Choroid plexus epithelial cell (primary cell): ENCODE measurements at regions not wholly inside any gene's neighbourhood (a gene's known extent, or its start where the extent isn't known, plus 50 kb on each side); places are given as distances from the start of the nearest gene placed in this dataset.
A peak's percentile ranks its signal among the peaks of the same experiment; 100 is the strongest.

Source experiments
- DNase-seq: peaks from one replicate; pipeline ENCODE4 v3.0.0-alpha.2; 2010; ENCODE audit warnings: low read depth
- H3K4me3 ChIP-seq: 2 replicates; pipeline ENCODE4 v1.5.1; 2011; ENCODE audit warnings: low read depth, mild to moderate bottlenecking, control low read depth, low read length, moderate library complexity
- TF ChIP-seq, protein P1 (sequence below): conservative IDR thresholded peaks from 2 replicates; pipeline ENCODE4 v1.5.1; 2011; ENCODE audit warnings: low read depth, mild to moderate bottlenecking, control low read depth, inconsistent platforms, low read length, moderate library complexity

- peak; percentile 15 for DNase-seq
- TF ChIP-seq, protein P1, sequence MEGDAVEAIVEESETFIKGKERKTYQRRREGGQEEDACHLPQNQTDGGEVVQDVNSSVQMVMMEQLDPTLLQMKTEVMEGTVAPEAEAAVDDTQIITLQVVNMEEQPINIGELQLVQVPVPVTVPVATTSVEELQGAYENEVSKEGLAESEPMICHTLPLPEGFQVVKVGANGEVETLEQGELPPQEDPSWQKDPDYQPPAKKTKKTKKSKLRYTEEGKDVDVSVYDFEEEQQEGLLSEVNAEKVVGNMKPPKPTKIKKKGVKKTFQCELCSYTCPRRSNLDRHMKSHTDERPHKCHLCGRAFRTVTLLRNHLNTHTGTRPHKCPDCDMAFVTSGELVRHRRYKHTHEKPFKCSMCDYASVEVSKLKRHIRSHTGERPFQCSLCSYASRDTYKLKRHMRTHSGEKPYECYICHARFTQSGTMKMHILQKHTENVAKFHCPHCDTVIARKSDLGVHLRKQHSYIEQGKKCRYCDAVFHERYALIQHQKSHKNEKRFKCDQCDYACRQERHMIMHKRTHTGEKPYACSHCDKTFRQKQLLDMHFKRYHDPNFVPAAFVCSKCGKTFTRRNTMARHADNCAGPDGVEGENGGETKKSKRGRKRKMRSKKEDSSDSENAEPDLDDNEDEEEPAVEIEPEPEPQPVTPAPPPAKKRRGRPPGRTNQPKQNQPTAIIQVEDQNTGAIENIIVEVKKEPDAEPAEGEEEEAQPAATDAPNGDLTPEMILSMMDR: no peak
- no peak overlapping the region for H3K4me3 ChIP-seq
Observed at GRCh38 chr10:28800144-28800543, 122.8 kb downstream of the BAMBI start.

DNA sequence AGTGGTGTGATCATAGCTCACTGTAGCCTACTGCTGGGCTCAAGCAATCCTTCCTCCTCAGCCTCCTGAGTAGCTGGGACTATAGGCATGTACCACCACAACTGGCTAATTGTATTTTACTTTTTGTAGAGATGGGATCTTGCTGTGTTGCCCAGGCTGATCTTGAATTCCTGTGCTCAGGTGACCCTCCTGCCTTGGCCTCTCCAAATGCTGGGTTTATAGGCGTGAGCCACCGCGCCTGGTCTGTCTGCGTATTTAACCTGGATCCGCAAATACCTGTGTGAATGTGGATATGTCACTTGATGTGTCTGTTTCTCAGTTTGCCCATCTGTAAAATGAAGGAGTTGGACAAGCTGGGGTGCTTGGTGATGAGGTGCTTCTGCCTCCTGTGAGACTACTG is 123.9 kb downstream of the BAMBI start:
- DNase-seq: no peak
- no peak overlapping the region for H3K4me3 ChIP-seq
- TF ChIP-seq, protein P1: no peak

DNA sequence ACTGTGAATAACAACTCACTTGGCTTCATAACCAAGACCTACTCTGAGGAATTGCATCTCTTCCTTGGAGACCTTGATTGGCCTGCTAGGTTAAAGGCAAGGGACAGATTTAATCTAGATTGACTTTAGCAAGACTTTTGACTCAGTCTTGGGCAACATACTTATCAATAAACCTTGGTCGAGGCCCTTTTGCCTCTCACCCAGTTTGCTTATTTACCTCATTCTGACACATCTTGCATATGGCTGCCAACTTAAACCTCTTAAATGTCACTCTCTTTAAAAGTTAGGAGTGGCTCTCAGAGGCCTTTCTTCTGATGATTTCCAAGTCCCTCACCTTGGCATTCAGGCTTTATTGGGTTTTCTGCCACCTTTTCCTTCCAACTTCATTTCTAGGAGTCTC is 124.5 kb downstream of the BAMBI start:
- TF ChIP-seq, protein P1: no peak
- DNase-seq: no peak
- no peak overlapping the region for H3K4me3 ChIP-seq

- TF ChIP-seq, protein P1: no peak
- DNase-seq: no peak
- H3K4me3 ChIP-seq: no peak overlapping the region
Observed at GRCh38 chr10:28805390-28805789, 128.1 kb downstream of the BAMBI start.

DNA sequence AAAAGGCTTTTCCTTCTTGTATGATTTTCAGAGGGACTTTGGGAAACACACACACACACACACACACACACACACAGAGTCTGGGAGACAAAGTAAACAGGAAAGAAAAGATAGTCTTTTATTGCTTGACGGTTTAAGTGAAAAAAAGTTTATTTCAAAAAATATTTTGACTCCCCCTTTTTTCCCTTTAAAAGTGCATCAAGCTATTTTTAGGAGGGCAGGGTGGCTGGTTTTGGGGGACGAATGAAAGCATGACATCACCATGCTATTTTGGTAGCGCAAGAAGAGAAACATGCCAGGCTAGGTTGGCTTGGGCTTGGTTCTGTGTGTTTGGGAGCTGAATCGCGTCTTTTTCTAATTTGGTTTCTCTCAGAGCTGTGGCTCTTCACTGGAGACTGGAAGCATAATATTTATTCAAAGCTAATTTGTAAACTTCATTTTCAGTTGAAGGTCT is 129.2 kb downstream of the BAMBI start:
- DNase-seq: peak; percentile 25
- H3K4me3 ChIP-seq: no peak overlapping the region
- TF ChIP-seq, protein P1: no peak

- peak; percentile 27 for DNase-seq
- no peak overlapping the region for H3K4me3 ChIP-seq
- TF ChIP-seq, protein P1: no peak
Observed at GRCh38 chr10:28806951-28807759, 129.8 kb downstream of the BAMBI start.
